ENCODE measurements at regions not wholly inside any gene's neighbourhood (a gene's known extent, or its start where the extent isn't known, plus 50 kb on each side); places are given as distances from the start of the nearest gene placed in this dataset.

DNA sequence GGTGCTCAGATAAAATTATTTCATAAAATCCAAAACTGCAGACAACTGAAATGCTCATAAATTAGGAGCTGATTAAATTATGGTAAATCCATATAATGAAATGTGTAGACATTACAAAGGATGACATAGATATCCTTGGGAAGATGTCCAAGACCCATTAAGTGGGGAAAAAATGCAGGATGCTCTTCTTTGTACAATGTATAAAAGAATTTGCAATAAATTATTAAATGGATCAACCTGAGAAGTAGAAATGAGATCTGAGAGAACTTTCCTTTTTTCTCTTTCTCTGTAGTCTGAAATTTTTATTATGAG lies 336.4 kb upstream of the E2F7 start (continued):
- TF ChIP-seq ZNF622 (IDR thresholded peaks at IDR 0.05) = no peak
- TF ChIP-seq TCF12 (IDR thresholded peaks at IDR 0.05; ENCODE audit: low read depth, low read length) = no peak
- no peak for TF ChIP-seq EZH2 (IDR thresholded peaks at IDR 0.05; ENCODE audit: borderline replicate concordance, control insufficient read depth, low read depth, low read length)

DNA sequence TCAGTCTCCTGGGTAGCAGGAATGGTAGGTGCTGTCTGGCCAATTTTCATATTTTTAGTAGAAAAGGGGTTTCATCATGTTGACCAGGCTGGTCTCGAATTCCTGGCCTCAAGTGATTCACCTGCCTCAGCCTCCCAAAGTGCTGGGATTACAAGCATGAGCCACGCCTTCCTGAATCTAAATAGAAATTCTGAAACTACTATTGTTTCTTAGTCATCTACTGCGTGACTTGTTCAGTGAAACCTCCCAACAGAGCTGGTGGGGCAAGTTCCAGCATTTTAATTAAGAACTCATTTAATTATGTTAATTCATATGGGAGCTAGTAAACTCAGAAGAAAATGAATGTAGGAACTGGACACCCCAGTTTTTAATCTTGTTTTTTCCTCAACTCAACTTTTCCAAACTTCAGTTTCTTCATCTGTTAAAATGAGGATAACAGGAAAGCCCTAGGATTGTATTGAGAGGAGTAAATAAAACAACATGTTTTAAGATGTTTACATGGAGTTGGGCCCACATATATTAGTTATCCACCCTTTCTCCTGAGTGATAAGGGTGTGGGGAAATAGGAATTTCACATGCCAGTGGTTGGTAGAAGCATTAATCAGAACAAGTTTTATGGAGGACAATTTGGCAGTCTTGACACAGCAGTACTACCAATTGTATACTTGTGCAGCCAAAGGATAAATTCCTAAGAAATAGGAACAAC lies 335.8 kb upstream of the E2F7 start:
- H3K9me3 ChIP-seq (replicated peaks; ENCODE audit: control insufficient read depth, insufficient read depth, low read length) = no peaks in the 10 kb centered on the region
- no peaks in the 10 kb centered on the region for H4K20me1 ChIP-seq (ENCODE audit: control insufficient read depth, insufficient read depth)
- H3K4me1 ChIP-seq (ENCODE audit: control insufficient read depth, insufficient read depth, low read length) = no peaks in the 10 kb centered on the region
- FAIRE-seq = no peak
- H3K4me2 ChIP-seq (ENCODE audit: control insufficient read depth, insufficient read depth) = no peak overlapping the region
- no TSS peak for BruUV-seq (replicated peaks)
- H2AFZ ChIP-seq (ENCODE audit: control insufficient read depth, low read depth, low read length) = no peak overlapping the region
- ChIA-PET SMC1A (ENCODE audit: uncharacterized antibody, unreplicated experiment) (no interaction called here), POLR2A (no interaction called here), RAD21 (ENCODE audit: unreplicated experiment) (no interaction called here), CTCF (interaction anchor here (0.8 kb wide), 1 partner anchor 10 kb away, joined by 3 read pairs; no protein-coding TSS in a partner anchor)
- DNase-seq (ENCODE audit: low read depth, low spot score) = no peak
- H3K27me3 ChIP-seq (replicated peaks in 1 of 2; ENCODE audit: control insufficient read depth in 2 of 2, insufficient read depth in 2 of 2, low read length in 1 of 2) = no peaks in the 10 kb centered on the region
- H3K9ac ChIP-seq (ENCODE audit: control insufficient read depth, insufficient read depth, low read length) = no peak overlapping the region
- in situ Hi-C loops (cut with MboI) = no loop called here
- no peak overlapping the region for H3K4me3 ChIP-seq
- no peak overlapping the region for H3K27ac ChIP-seq (ENCODE audit: control insufficient read depth, insufficient read depth)
- no peaks in the 10 kb centered on the region for H3K79me2 ChIP-seq (ENCODE audit: control insufficient read depth, insufficient read depth, low read length)
- no peak for TF ChIP-seq NR2F1 (conservative IDR thresholded peaks at IDR 0.05)
- no peak for TF ChIP-seq MEF2A (IDR thresholded peaks at IDR 0.05; ENCODE audit: insufficient read depth, low read depth, low read length)
- no peak for TF ChIP-seq JUNB (IDR thresholded peaks at IDR 0.05)
- TF ChIP-seq NFYB (IDR thresholded peaks at IDR 0.05; ENCODE audit: insufficient read depth, low read depth, low read length) = no peak
- no peak for TF ChIP-seq RAD21 (IDR thresholded peaks at IDR 0.05; ENCODE audit: insufficient read depth, low read depth, low read length)
- TF ChIP-seq IKZF1 (conservative IDR thresholded peaks at IDR 0.05) = no peak
- TF ChIP-seq CEBPB (IDR thresholded peaks at IDR 0.05; ENCODE audit: borderline replicate concordance in 1 of 2, low read depth in 2 of 2, low read length in 2 of 2) = no peak
- TF ChIP-seq SIN3A (IDR thresholded peaks at IDR 0.05; ENCODE audit: low read depth, low read length) = no peak
- TF ChIP-seq CHD2 (IDR thresholded peaks at IDR 0.05; ENCODE audit: borderline replicate concordance, low read depth, low read length) = no peak
- TF ChIP-seq, protein P1, sequence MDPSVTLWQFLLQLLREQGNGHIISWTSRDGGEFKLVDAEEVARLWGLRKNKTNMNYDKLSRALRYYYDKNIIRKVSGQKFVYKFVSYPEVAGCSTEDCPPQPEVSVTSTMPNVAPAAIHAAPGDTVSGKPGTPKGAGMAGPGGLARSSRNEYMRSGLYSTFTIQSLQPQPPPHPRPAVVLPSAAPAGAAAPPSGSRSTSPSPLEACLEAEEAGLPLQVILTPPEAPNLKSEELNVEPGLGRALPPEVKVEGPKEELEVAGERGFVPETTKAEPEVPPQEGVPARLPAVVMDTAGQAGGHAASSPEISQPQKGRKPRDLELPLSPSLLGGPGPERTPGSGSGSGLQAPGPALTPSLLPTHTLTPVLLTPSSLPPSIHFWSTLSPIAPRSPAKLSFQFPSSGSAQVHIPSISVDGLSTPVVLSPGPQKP (IDR thresholded peaks at IDR 0.05; ENCODE audit: low read depth, low read length) = no peak
- TF ChIP-seq ETV6 (conservative IDR thresholded peaks at IDR 0.05 in 1 of 2, IDR thresholded peaks at IDR 0.05 in 1 of 2; ENCODE audit: borderline replicate concordance in 1 of 2, low read depth in 1 of 2) = no peak
- TF ChIP-seq, protein P2, sequence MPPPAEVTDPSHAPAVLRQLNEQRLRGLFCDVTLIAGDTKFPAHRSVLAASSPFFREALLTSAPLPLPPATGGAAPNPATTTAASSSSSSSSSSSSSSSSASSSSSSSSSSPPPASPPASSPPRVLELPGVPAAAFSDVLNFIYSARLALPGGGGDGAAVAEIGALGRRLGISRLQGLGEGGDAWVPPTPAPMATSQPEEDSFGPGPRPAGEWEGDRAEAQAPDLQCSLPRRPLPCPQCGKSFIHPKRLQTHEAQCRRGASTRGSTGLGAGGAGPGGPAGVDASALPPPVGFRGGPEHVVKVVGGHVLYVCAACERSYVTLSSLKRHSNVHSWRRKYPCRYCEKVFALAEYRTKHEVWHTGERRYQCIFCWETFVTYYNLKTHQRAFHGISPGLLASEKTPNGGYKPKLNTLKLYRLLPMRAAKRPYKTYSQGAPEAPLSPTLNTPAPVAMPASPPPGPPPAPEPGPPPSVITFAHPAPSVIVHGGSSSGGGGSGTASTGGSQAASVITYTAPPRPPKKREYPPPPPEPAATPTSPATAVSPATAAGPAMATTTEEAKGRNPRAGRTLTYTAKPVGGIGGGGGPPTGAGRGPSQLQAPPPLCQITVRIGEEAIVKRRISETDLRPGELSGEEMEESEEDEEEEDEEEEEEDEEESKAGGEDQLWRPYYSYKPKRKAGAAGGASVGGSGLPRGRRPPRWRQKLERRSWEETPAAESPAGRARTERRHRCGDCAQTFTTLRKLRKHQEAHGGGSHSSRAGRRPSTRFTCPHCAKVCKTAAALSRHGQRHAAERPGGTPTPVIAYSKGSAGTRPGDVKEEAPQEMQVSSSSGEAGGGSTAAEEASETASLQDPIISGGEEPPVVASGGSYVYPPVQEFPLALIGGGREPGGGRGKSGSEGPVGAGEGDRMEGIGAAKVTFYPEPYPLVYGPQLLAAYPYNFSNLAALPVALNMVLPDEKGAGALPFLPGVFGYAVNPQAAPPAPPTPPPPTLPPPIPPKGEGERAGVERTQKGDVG (CRISPR knock-in tag; IDR thresholded peaks at IDR 0.05) = no peak
- TF ChIP-seq DPF2 (IDR thresholded peaks at IDR 0.05) = no peak
- TF ChIP-seq SMAD5 (IDR thresholded peaks at IDR 0.05; ENCODE audit: low read depth) = no peak
- TF ChIP-seq TARDBP (IDR thresholded peaks at IDR 0.05; ENCODE audit: borderline replicate concordance) = no peak
- WGBS (ENCODE audit: insufficient coverage, insufficient replicate concordance, low lambda C conversion rate, missing lambda C conversion rate) = 2% methylated on average over 3 of the region's 3 CpGs
- intact Hi-C loops (cut with micrococcal nuclease; ENCODE audit: unreplicated experiment) = no loop called here
- no peaks in the 10 kb centered on the region for H3K36me3 ChIP-seq (ENCODE audit: control insufficient read depth in 2 of 2, insufficient read depth in 2 of 2, low read length in 1 of 2)
- no peak for ATAC-seq

Measured in GM12878 (cell line).